ENCODE measurements at regions not wholly inside any gene's neighbourhood (a gene's known extent, or its start where the extent isn't known, plus 50 kb on each side); places are given as distances from the start of the nearest gene placed in this dataset.
"Not testable (repeated sequence)": the region's sequence is repeated elsewhere in the genome, so short reads cannot be mapped to it uniquely, and the experiment has no call there.

DNA sequence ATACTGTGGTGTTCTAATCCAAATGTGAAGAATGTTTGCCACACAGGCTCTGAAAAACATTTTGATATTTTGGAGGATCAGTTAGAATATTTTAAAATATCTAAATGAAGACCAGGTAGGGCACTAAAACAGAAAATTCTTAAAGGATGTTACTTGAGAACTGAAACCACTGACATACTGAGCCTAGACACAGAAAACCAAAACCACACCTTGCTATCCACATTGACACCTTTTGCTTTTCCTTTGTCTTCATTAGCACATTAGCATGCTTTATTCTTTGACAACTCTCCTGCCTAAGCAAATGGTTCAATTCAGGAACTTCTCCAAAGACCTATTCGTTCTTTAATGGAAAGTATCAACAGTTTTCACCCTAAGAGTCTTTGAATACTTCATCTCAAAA is 835.9 kb upstream of the GRM7 start (continued):
- TF ChIP-seq BCLAF1 (IDR thresholded peaks at IDR 0.05; ENCODE audit: borderline replicate concordance in 1 of 2, control insufficient read depth in 1 of 2, low read depth in 2 of 2, low read length in 1 of 2): no peak
- no peak for TF ChIP-seq MCM7 (IDR thresholded peaks at IDR 0.05)

- H3K4me3 ChIP-seq; H3K36me3 ChIP-seq (ENCODE audit: control insufficient read depth, insufficient read depth, low read length); H3K27ac ChIP-seq (ENCODE audit: extremely low read depth, low read depth, low read length); DNase-seq (ENCODE audit: extremely low read depth in 1 of 4, low spot score in 3 of 4); intact Hi-C loops (cut with micrococcal nuclease); FAIRE-seq; BruUV-seq (replicated peaks); H3K9me3 ChIP-seq (replicated peaks; ENCODE audit: control insufficient read depth, insufficient read depth, low read depth, low read length); ATAC-seq; H3K4me2 ChIP-seq (ENCODE audit: insufficient read depth, low read length); in situ Hi-C loops (cut with MboI); H3K27me3 ChIP-seq (ENCODE audit: control insufficient read depth in 2 of 2, insufficient read depth in 2 of 2, low read length in 2 of 2); H3K9ac ChIP-seq (ENCODE audit: insufficient read depth in 1 of 2, low read depth in 2 of 2, low read length in 2 of 2); H3K79me2 ChIP-seq (ENCODE audit: control insufficient read depth, insufficient read depth, low read length); POLR2A ChIA-PET; H3K9me1 ChIP-seq (ENCODE audit: control insufficient read depth, insufficient read depth, low read length); H3K4me1 ChIP-seq (replicated peaks in 1 of 2; ENCODE audit: control insufficient read depth in 2 of 2, insufficient read depth in 2 of 2, low read length in 2 of 2); H2AFZ ChIP-seq (ENCODE audit: low read depth, low read length); CTCF ChIA-PET (ENCODE audit: low intra/inter-chr PET ratio); H4K20me1 ChIP-seq (replicated peaks; ENCODE audit: control insufficient read depth, insufficient read depth, low read length): not testable (repeated sequence)
- WGBS (ENCODE audit: insufficient coverage, low coverage, missing lambda C conversion rate): 3% methylated on average over 4 of the region's 4 CpGs
Observed at GRCh38 chr3:6030648-6031047, 830.3 kb upstream of the GRM7 start.
